SK-N-SH (cell line): ENCODE measurements at regions not wholly inside any gene's neighbourhood (a gene's known extent, or its start where the extent isn't known, plus 50 kb on each side); places are given as distances from the start of the nearest gene placed in this dataset.

Experiments used
- CHD2 ChIP-seq: fragments of 150-350 bp; IDR thresholded peaks from 2 replicates; pipeline ENCODE4 v1.6.1; 2018; ENCODE audit warnings: low read length; ENCODE audit not compliant: partially characterized antibody
- CTCF ChIP-seq: fragments of 200-600 bp; sonication (generic); IDR thresholded peaks from 2 replicates; pipeline ENCODE4 v1.6.1; 2017; ENCODE audit warnings: antibody characterized with exemption, mild to moderate bottlenecking, moderate library complexity
- EP300 ChIP-seq, 2 experiments: IDR thresholded peaks; 2 replicates each; pipeline versions ENCODE4 v1.4.0 to v1.6.1; 2012; ENCODE audit warnings: borderline replicate concordance in 1 of 2, low read depth in 1 of 2, low read length in 1 of 2
- EZH2phosphoT487 ChIP-seq: fragments of 200-600 bp; sonication (generic); IDR thresholded peaks from 2 replicates; pipeline ENCODE4 v1.6.1; 2017; ENCODE audit warnings: low read depth, mixed run types, mild to moderate bottlenecking, antibody characterized with exemption, moderate library complexity, borderline replicate concordance
- GATA2 ChIP-seq: sonication (generic); formaldehyde crosslinking; IDR thresholded peaks from 2 replicates; pipeline ENCODE4 v1.5.0; 2020; ENCODE audit warnings: mild to moderate bottlenecking, missing genetic modification reagents
- POLR2AphosphoS5 ChIP-seq: IDR thresholded peaks from 2 replicates; pipeline ENCODE4 v1.6.1; 2012; ENCODE audit warnings: low read depth, low read length
- RAD21 ChIP-seq: IDR thresholded peaks from 2 replicates; pipeline ENCODE4 v1.6.1; 2012; ENCODE audit warnings: mild to moderate bottlenecking, low read length
- RFX5 ChIP-seq: IDR thresholded peaks from 2 replicates; pipeline ENCODE4 v1.6.1; 2012; ENCODE audit warnings: mild to moderate bottlenecking, improper control_type of control experiment, low read length
- SIN3A ChIP-seq: IDR thresholded peaks from 2 replicates; pipeline ENCODE4 v1.6.1; 2012; ENCODE audit warnings: low read depth, mild to moderate bottlenecking, low read length, moderate library complexity, borderline replicate concordance
- SMC3 ChIP-seq: IDR thresholded peaks from 2 replicates; pipeline ENCODE4 v1.6.1; 2012; ENCODE audit warnings: low read depth, low read length, improper control_type of control experiment
- TAF1 ChIP-seq: IDR thresholded peaks from 2 replicates; pipeline ENCODE4 v1.6.1; 2012; ENCODE audit warnings: low read depth, mild to moderate bottlenecking, low read length, moderate library complexity, borderline replicate concordance
- TF ChIP-seq, protein P1 (sequence below): IDR thresholded peaks from 2 replicates; pipeline ENCODE4 v1.4.0; 2012; ENCODE audit warnings: low read depth
- TF ChIP-seq, protein P2 (sequence below): IDR thresholded peaks from 2 replicates; pipeline ENCODE4 v1.4.0; 2012; ENCODE audit warnings: low read depth, borderline replicate concordance

DNA sequence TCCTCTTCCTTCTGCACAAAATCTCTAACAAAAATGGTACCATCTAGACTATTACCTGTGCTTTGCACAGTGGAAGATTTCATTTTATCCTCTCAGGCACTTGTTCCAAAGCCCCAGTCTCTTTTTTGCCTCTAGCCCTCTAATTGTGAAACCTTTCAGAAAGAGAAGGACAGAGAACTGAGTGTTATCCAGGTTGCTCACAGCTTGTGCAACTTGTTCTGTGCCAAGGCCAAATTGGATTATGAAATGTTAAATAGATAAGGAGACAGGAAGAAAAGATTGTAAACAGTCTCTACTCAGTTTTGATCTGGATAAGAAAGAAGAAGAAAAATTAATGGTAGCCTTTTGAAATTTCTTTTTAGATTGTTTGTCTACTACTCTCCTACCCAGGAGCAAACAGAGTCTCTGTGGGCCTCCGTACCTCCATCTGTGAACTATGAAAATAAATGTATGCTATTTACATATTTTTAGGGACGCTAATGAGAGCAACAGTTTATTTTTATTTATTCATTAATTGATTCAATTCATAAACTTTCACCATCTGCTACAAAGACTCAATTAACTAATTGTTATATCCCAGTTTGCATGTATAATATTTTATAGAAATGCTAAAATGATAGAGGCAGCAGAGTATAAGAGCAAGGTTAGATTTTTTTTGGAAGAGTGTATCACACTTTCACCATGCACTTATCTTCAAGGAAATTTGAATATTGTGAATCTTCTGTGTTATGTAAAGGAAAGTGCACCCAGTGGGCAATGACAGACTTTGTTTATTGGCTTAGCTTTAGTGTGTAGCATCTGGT, 339.0 kb upstream of the ETAA1 start:
- TF ChIP-seq GATA2 (peak; percentile 63), CTCF (no peak), RAD21 (no peak; the same call in 1 of the 2 replicates), RFX5 (no peak), SIN3A (no peak), TAF1 (no peak), POLR2AphosphoS5 (no peak), SMC3 (no peak), EP300 (IDR thresholded peaks at IDR 0.05; ENCODE audit: borderline replicate concordance in 1 of 2, low read depth in 1 of 2, low read length in 1 of 2) (peak in 1 of 2 experiments; percentile 56; a peak in 1 of 4 replicates), CHD2 (no peak), EZH2phosphoT487 (no peak)
- TF ChIP-seq, protein P1, sequence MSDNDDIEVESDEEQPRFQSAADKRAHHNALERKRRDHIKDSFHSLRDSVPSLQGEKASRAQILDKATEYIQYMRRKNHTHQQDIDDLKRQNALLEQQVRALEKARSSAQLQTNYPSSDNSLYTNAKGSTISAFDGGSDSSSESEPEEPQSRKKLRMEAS = no peak
- TF ChIP-seq, protein P2, sequence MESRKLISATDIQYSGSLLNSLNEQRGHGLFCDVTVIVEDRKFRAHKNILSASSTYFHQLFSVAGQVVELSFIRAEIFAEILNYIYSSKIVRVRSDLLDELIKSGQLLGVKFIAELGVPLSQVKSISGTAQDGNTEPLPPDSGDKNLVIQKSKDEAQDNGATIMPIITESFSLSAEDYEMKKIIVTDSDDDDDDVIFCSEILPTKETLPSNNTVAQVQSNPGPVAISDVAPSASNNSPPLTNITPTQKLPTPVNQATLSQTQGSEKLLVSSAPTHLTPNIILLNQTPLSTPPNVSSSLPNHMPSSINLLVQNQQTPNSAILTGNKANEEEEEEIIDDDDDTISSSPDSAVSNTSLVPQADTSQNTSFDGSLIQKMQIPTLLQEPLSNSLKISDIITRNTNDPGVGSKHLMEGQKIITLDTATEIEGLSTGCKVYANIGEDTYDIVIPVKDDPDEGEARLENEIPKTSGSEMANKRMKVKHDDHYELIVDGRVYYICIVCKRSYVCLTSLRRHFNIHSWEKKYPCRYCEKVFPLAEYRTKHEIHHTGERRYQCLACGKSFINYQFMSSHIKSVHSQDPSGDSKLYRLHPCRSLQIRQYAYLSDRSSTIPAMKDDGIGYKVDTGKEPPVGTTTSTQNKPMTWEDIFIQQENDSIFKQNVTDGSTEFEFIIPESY = no peak
